Activated naive CD8-positive, alpha-beta T cell (primary cell): ENCODE measurements at regions not wholly inside any gene's neighbourhood (a gene's known extent, or its start where the extent isn't known, plus 50 kb on each side); places are given as distances from the start of the nearest gene placed in this dataset.

Experiments
- H3K27ac Mint-ChIP-seq: one replicate; pipeline ENCODE4 v1.8.0; 2021; ENCODE audit warnings: mixed read lengths
- H3K27me3 Mint-ChIP-seq: one replicate; pipeline ENCODE4 v1.8.0; 2021; ENCODE audit warnings: mixed read lengths
- H3K36me3 Mint-ChIP-seq: one replicate; pipeline ENCODE4 v1.8.0; 2021; ENCODE audit warnings: mixed read lengths
- H3K4me1 Mint-ChIP-seq: one replicate; pipeline ENCODE4 v1.8.0; 2021; ENCODE audit warnings: low read depth, mixed read lengths
- H3K4me3 Mint-ChIP-seq: one replicate; pipeline ENCODE4 v1.8.0; 2021; ENCODE audit warnings: mild to moderate bottlenecking, mixed read lengths
- H3K9me3 Mint-ChIP-seq: one replicate; pipeline ENCODE4 v1.8.0; 2021; ENCODE audit warnings: low read depth, mixed read lengths

DNA sequence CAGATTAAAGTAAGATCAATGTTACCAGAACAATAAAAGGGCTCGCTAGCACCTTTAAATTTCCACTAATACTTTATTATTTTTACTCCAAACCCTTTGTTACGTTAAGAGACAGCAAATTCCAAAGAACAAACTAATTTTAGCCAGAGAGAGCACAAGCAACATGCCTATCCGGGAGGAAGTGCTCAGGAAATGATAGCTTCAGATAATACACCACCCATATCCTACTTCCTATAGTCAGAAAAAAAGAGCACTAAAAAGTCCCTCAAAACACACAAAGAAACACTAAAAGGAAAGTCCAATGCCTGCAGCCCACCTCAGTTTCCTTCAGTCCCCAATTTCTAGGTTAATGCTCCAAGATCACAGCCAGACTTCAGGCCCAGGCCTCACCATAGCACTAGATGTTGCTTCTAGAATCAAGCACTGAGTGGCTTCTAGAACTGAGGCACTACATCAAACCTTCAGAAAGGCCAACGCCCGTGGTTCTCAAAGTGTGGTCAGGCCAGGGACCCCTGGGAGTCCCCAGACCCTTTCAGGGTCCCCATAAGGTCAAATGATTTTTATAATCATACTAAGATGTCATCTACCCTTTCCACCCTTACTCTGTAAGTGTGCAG, 142.6 kb downstream of the PSMG1 start:
- H3K36me3 Mint-ChIP-seq = no peaks in the 10 kb centered on the region
- H3K4me1 Mint-ChIP-seq = peaks cover 7% of the 10 kb centered on the region
- peaks cover 2% of the 10 kb centered on the region for H3K27me3 Mint-ChIP-seq
- no peak overlapping the region for H3K4me3 Mint-ChIP-seq
- no peak overlapping the region for H3K27ac Mint-ChIP-seq
- no peaks in the 10 kb centered on the region for H3K9me3 Mint-ChIP-seq

- Mint-ChIP-seq H3K36me3 (no peaks in the 10 kb centered on the region), H3K27me3 (peaks cover 6% of the 10 kb centered on the region), H3K4me1 (peaks cover 7% of the 10 kb centered on the region), H3K4me3 (no peak overlapping the region), H3K27ac (no peak overlapping the region), H3K9me3 (no peaks in the 10 kb centered on the region)
Measured at GRCh38 chr21:39037807-39038405, 145.3 kb downstream of the PSMG1 start.

DNA sequence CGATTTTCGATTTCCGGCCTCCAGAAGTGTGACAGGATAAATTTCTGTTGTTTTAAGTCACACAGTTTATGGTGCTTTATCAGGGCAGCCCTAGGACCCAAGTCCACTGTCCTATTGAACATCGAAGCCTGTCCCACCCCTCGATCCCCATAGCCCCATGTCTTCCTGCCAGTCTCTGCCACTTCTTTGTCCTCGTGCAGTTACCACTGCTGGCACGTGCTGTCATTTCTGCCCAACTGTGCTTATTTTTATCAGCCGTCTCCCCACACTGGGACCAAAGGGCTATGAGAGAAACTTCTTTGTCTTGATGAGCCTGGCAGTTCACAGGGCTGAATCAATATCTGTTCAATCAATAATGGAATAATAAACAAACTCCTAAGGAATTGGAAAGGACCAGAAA, 146.7 kb downstream of the PSMG1 start:
- Mint-ChIP-seq H3K4me1 (peaks cover 7% of the 10 kb centered on the region), H3K36me3 (no peaks in the 10 kb centered on the region), H3K9me3 (no peaks in the 10 kb centered on the region), H3K4me3 (no peak overlapping the region), H3K27ac (no peak overlapping the region), H3K27me3 (peaks cover 6% of the 10 kb centered on the region)

DNA sequence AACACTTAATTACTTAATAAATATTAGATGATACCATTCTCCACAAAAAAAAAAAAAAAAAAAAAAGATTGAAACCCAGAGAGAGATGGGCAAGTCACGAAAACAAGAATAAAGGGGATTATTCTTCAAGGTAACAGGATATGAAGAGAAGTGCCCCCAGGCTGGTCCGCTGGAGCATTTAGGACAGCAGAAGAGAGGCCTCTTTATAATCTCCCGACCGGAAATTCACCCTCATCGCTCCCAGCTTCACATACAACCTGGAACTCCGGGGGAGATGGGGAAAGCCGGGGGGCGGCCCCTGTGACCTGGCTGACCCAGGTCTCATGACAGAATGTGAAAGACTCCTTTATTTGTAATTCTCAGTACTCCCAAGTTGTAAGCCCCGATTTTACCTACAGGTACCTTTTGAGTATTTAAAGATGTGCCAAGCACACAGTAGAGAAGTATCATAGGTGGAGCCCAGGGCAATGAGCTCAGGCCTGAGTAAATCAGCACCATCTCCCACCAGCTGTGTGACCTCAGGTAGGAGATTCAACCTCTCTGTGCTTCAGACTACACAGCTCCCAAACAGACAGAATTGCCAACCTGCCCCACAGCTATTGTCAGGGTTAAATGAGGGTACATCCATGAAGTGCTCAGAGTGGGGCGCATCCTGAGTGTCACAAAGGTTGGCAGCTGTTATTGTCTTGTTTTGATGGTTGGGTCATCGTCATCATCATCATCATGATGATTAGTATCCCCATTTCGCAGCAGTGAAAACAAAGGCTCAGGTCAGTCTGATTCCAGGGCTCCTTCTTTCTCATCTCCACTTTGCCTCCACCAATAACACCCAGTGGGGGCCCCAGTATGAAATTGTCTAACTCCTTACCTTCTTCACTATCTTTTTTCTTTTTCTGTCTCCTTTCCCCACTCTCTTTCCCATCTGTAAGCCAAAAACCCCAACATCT, 148.4 kb downstream of the PSMG1 start:
- no peaks in the 10 kb centered on the region for H3K4me1 Mint-ChIP-seq
- no peaks in the 10 kb centered on the region for H3K36me3 Mint-ChIP-seq
- no peak overlapping the region for H3K4me3 Mint-ChIP-seq
- H3K27ac Mint-ChIP-seq = no peak overlapping the region
- peaks cover 6% of the 10 kb centered on the region for H3K27me3 Mint-ChIP-seq
- no peaks in the 10 kb centered on the region for H3K9me3 Mint-ChIP-seq

DNA sequence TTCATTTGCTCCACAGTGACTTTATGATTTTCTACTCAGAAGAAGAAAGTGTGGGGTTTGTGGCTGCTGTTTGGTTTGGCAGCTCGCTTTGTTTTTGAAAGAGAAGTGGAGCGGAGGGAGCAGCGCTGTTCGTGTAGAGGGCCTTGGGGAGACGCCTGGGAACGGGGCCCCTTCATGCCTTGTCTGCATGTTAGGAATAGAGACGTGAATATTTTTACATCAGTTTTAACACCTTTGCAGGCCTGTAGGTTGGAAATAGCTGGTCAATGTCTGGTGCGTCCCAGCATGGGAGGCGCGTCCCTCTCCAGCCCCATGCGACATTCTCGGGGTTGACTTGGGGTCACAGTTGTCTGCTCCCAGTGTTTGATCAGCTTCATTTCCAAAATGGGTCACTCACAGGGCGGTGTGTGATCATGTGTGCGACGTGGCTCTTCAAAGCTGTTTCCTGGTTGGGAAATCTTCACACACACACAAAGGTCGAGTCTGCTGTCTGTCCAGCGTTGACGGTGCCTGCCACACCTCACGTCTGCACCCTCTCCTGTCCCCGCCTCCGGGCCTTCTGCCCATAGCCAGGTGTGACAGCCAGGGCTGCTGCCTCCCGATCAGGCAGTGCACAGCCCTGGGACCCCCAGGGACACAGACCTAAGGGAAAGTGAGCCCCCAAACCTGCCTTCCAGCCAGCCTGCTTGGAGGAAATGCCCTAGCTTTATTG, 149.2 kb downstream of the PSMG1 start:
- H3K27me3 Mint-ChIP-seq = peaks cover 6% of the 10 kb centered on the region
- no peak overlapping the region for H3K4me3 Mint-ChIP-seq
- H3K36me3 Mint-ChIP-seq = no peaks in the 10 kb centered on the region
- H3K4me1 Mint-ChIP-seq = no peaks in the 10 kb centered on the region
- H3K27ac Mint-ChIP-seq = no peak overlapping the region
- no peaks in the 10 kb centered on the region for H3K9me3 Mint-ChIP-seq

GRCh38 chr21:39029900-39030884, 153.1 kb downstream of the PSMG1 start:
- Mint-ChIP-seq H3K27ac (no peak overlapping the region), H3K9me3 (peaks cover 10% of the 10 kb centered on the region), H3K36me3 (no peaks in the 10 kb centered on the region), H3K4me1 (no peaks in the 10 kb centered on the region), H3K27me3 (no peaks in the 10 kb centered on the region), H3K4me3 (no peak overlapping the region)

DNA sequence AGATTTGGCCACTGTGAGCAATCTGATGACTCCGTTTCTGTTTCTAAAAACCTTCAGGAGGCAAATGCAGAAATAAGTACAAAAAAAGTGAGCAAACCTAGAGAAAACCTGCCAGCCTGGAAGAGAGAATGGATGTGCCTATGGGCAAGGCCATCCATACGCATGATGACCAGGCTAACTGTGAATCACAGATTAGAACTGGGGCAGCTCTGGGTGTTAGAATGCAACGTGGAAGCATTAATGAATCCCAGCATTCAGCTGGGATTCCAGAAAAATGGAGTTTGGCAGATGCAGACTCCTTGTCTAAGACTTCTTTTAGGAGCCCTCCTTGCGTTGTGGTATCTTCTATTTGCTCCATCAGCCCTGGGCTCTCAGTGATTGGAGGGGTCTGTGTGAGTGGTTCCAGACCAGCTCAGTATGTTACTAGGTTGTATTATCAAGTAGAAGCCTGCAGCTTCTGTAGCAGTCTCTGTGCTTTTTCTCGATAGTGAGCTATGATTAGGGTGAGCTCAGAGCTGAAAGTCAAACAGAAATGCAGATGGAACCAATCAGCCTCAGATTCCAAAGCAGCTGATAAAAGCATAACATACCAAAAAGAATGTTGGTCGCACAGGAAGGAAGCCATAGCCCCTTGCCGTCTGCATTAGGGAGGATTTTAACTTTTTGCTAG, 154.0 kb downstream of the PSMG1 start:
- H3K9me3 Mint-ChIP-seq = peaks cover 10% of the 10 kb centered on the region
- H3K36me3 Mint-ChIP-seq = no peaks in the 10 kb centered on the region
- H3K27ac Mint-ChIP-seq = no peak overlapping the region
- H3K4me1 Mint-ChIP-seq = no peaks in the 10 kb centered on the region
- H3K4me3 Mint-ChIP-seq = no peak overlapping the region
- H3K27me3 Mint-ChIP-seq = no peaks in the 10 kb centered on the region

DNA sequence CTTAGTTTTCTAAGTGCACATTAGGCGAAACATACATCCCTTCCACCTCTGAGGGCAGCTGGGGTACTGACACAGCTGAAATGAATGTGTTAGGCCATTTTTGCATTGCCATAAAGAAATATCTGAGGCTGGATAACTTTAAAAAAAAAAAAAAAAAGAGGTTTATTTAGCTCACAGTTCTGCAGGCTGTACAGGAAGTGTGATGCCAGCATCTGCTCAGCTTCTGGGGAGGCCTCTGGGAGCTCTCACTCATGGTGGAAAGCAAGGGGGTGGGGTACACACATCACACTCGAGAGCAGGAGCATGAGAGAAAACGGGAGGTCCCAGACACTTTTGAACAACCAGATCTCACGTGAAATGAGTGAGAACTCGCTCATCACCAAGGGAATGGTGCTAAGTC, 158.1 kb downstream of the PSMG1 start:
- no peak overlapping the region for H3K27ac Mint-ChIP-seq
- no peaks in the 10 kb centered on the region for H3K36me3 Mint-ChIP-seq
- no peaks in the 10 kb centered on the region for H3K27me3 Mint-ChIP-seq
- H3K4me1 Mint-ChIP-seq = no peaks in the 10 kb centered on the region
- peaks cover 10% of the 10 kb centered on the region for H3K9me3 Mint-ChIP-seq
- no peak overlapping the region for H3K4me3 Mint-ChIP-seq

DNA sequence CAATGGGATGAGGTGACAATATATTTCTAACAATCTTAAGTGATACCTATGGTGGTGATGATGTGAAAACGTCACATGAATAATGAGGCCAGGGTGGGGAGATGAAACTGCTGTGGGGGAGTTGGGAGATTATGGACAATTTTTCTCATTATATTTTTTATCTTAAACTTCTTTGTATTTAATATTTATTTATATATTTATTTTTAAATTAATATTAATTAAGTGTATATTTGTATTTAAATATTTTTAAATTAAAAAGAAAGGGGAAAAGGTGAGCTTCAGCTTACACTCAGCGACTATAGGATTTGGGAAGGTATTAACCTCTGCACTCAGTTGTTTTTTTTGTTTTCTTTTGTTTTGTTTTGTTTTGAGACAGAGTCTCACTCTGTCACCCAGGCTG, 158.7 kb downstream of the PSMG1 start:
- no peaks in the 10 kb centered on the region for H3K36me3 Mint-ChIP-seq
- H3K27ac Mint-ChIP-seq = no peak overlapping the region
- H3K4me1 Mint-ChIP-seq = no peaks in the 10 kb centered on the region
- peaks cover 10% of the 10 kb centered on the region for H3K9me3 Mint-ChIP-seq
- no peaks in the 10 kb centered on the region for H3K27me3 Mint-ChIP-seq
- H3K4me3 Mint-ChIP-seq = no peak overlapping the region

- no peaks in the 10 kb centered on the region for H3K36me3 Mint-ChIP-seq
Measured at GRCh38 chr21:39022863-39023693, 160.2 kb downstream of the PSMG1 start.

GRCh38 chr21:39022466-39022862, 160.8 kb downstream of the PSMG1 start:
- no peak overlapping the region for H3K27ac Mint-ChIP-seq
- H3K27me3 Mint-ChIP-seq = no peaks in the 10 kb centered on the region
- H3K4me3 Mint-ChIP-seq = no peak overlapping the region

More at GRCh38 chr21:39022863-39023693, 160.2 kb downstream of the PSMG1 start:
- Mint-ChIP-seq H3K9me3 (peaks cover 10% of the 10 kb centered on the region), H3K4me1 (no peaks in the 10 kb centered on the region), H3K27ac (no peak overlapping the region), H3K27me3 (no peaks in the 10 kb centered on the region), H3K4me3 (no peak overlapping the region)

GRCh38 chr21:39022035-39022434, 161.2 kb downstream of the PSMG1 start:
- peaks cover 4% of the 10 kb centered on the region for H3K9me3 Mint-ChIP-seq
- no peaks in the 10 kb centered on the region for H3K36me3 Mint-ChIP-seq
- H3K4me3 Mint-ChIP-seq = no peak overlapping the region
- no peak overlapping the region for H3K27ac Mint-ChIP-seq
- peaks cover 1% of the 10 kb centered on the region for H3K27me3 Mint-ChIP-seq
- H3K4me1 Mint-ChIP-seq = no peaks in the 10 kb centered on the region

More at GRCh38 chr21:39022466-39022862, 160.8 kb downstream of the PSMG1 start:
- H3K4me1 Mint-ChIP-seq = no peaks in the 10 kb centered on the region
- peaks cover 4% of the 10 kb centered on the region for H3K9me3 Mint-ChIP-seq
- H3K36me3 Mint-ChIP-seq = no peaks in the 10 kb centered on the region

GRCh38 chr21:39021478-39021832, 161.8 kb downstream of the PSMG1 start:
- Mint-ChIP-seq H3K27ac (no peak overlapping the region), H3K4me3 (no peak overlapping the region), H3K4me1 (no peaks in the 10 kb centered on the region), H3K36me3 (no peaks in the 10 kb centered on the region), H3K9me3 (peaks cover 4% of the 10 kb centered on the region), H3K27me3 (peaks cover 2% of the 10 kb centered on the region)
